HCT116 (cell line): ENCODE measurements at regions not wholly inside any gene's neighbourhood (a gene's known extent, or its start where the extent isn't known, plus 50 kb on each side); places are given as distances from the start of the nearest gene placed in this dataset.

ENCODE experiments used
- ATAC-seq: fragments of 200-7000 bp; cut with Tn5 transposase; 2 replicates; pipeline ENCODE4 v1.9.1; 2020; ENCODE audit warnings: mild to moderate bottlenecking, moderate library complexity
- BruUV-seq: library from RNA; stranded (reverse); fragments of 400-500 nt; replicated peaks from 2 replicates; lab custom pipeline; 2021; lab: Mats Ljungman, UMichigan
- CTCF ChIA-PET: fragments of 300-600 bp; sonication (Branson Sonifier 250); formaldehyde crosslinking; loops from one replicate; lab custom pipeline; 2021; ENCODE audit warnings: antibody characterized with exemption; lab: Charles Lee
- POLR2A ChIA-PET: fragments of 300-600, 350-600 bp; sonication (Branson Sonifier 250); formaldehyde crosslinking; loops from one replicate; lab custom pipeline; 2021; ENCODE audit warnings: antibody characterized with exemption; lab: Charles Lee
- RAD21 ChIA-PET, 2 experiments: fragments of 300-600 bp; sonication (Branson Sonifier 250); formaldehyde crosslinking; loops; one replicate each; lab custom pipeline; 2023; ENCODE audit warnings: low total read pairs in 2 of 2; ENCODE audit not compliant: uncharacterized antibody in 2 of 2, unreplicated experiment in 2 of 2, low non-redundant PET in 1 of 2; lab: Charles Lee
- DNase-seq: peaks from one replicate; pipeline ENCODE4 v3.0.0-alpha.2; 2010; ENCODE audit warnings: low read depth, low spot score
- H2AFZ ChIP-seq: fragments of 200-600 bp; shearing (Covaris generic), sonication (generic); 2 replicates; pipeline ENCODE4 v1.6.1; 2017; ENCODE audit warnings: low read depth, mixed run types, mixed read lengths, antibody characterized with exemption, low read length; ENCODE audit not compliant: poor library complexity, severe bottlenecking
- H3K27ac ChIP-seq: 2 replicates; pipeline ENCODE4 v1.5.1; 2012; ENCODE audit warnings: low read depth, low read length
- H3K27me3 ChIP-seq: fragments of 200-600 bp; sonication (generic); 2 replicates; pipeline ENCODE4 v1.6.1; 2016; ENCODE audit warnings: mixed run types, low read length, mixed read lengths; ENCODE audit not compliant: insufficient read depth
- H3K36me3 ChIP-seq, 2 experiments: fragments of 200-500 bp in 1 of 2; fragments of 200-600 bp in 1 of 2; sonication (Bioruptor generic) in 1 of 2; sonication (generic) in 1 of 2; 2 replicates each; pipeline versions ENCODE4 v1.5.1 to v1.6.1; 2014 to 2016; ENCODE audit warnings: low read length in 2 of 2, inconsistent platforms in 1 of 2, mixed read lengths in 1 of 2, mixed run types in 1 of 2; ENCODE audit not compliant: insufficient read depth in 2 of 2, control insufficient read depth in 1 of 2
- H3K4me1 ChIP-seq, 2 experiments: fragments of 200-600 bp in 1 of 2; sonication (generic) in 1 of 2; 2 replicates each; pipeline versions ENCODE4 v1.5.1 to v1.6.1; 2012 to 2017; ENCODE audit warnings: low read length in 2 of 2, inconsistent platforms in 1 of 2, mild to moderate bottlenecking in 1 of 2, mixed read lengths in 1 of 2, mixed run types in 1 of 2, moderate library complexity in 1 of 2; ENCODE audit not compliant: insufficient read depth in 2 of 2, control insufficient read depth in 1 of 2
- H3K4me2 ChIP-seq: fragments of 200-600 bp; sonication (generic); 2 replicates; pipeline ENCODE4 v1.6.1; 2017; ENCODE audit warnings: mixed run types, low read length, mixed read lengths
- H3K4me3 ChIP-seq, 2 experiments: fragments of 200-600 bp in 1 of 2; sonication (generic) in 1 of 2; replicated peaks in 1 of 2; 2 replicates each; pipeline ENCODE4 v1.5.1; 2011 to 2016; ENCODE audit warnings: low read length in 2 of 2, control low read depth in 1 of 2, low read depth in 1 of 2, mild to moderate bottlenecking in 1 of 2, mixed read lengths in 1 of 2, mixed run types in 1 of 2
- H3K79me2 ChIP-seq: fragments of 200-600 bp; sonication (generic); 2 replicates; pipeline ENCODE4 v1.6.1; 2017; ENCODE audit warnings: mild to moderate bottlenecking, mixed run types, low read length, moderate library complexity, mixed read lengths; ENCODE audit not compliant: insufficient read depth
- H3K9ac ChIP-seq: fragments of 200-600 bp; sonication (generic); 2 replicates; pipeline ENCODE4 v1.6.1; 2016; ENCODE audit warnings: low read length, mixed read lengths
- H3K9me2 ChIP-seq: fragments of 200-600 bp; sonication (generic), shearing (Covaris generic); 2 replicates; pipeline ENCODE4 v1.6.1; 2017; ENCODE audit warnings: mixed run types, mild to moderate bottlenecking, moderate library complexity; ENCODE audit not compliant: insufficient read depth
- H3K9me3 ChIP-seq, 2 experiments: fragments of 200-500 bp in 1 of 2; fragments of 200-600 bp in 1 of 2; sonication (Bioruptor generic) in 1 of 2; sonication (generic) in 1 of 2; 2 replicates each; pipeline ENCODE4 v1.6.1; 2014 to 2017; ENCODE audit warnings: low read length in 2 of 2, mixed read lengths in 2 of 2, inconsistent platforms in 1 of 2, low read depth in 1 of 2, mild to moderate bottlenecking in 1 of 2, mixed run types in 1 of 2, moderate library complexity in 1 of 2; ENCODE audit not compliant: control insufficient read depth in 1 of 2, insufficient read depth in 1 of 2
- H4K20me1 ChIP-seq: fragments of 200-600 bp; sonication (generic), shearing (Covaris generic); 2 replicates; pipeline ENCODE4 v1.6.1; 2017; ENCODE audit warnings: mixed run types, mild to moderate bottlenecking, moderate library complexity; ENCODE audit not compliant: insufficient read depth
- ATF3 ChIP-seq: IDR thresholded peaks from 2 replicates; pipeline ENCODE4 v1.6.1; 2012
- CBX3 ChIP-seq: IDR thresholded peaks from 2 replicates; pipeline ENCODE4 v1.6.1; 2012; ENCODE audit warnings: low read depth
- CTCF ChIP-seq, 3 experiments: fragments of 200-600 bp in 1 of 3; sonication (generic) in 1 of 3; IDR thresholded peaks in 2 of 3; conservative IDR thresholded peaks in 1 of 3; 2 replicates each; pipeline ENCODE4 v1.5.1; 2012 to 2017; ENCODE audit warnings: low read depth in 2 of 3, low read length in 2 of 3, antibody characterized with exemption in 1 of 3, borderline replicate concordance in 1 of 3, control low read depth in 1 of 3, mild to moderate bottlenecking in 1 of 3, mixed read lengths in 1 of 3, mixed run types in 1 of 3, moderate library complexity in 1 of 3; ENCODE audit not compliant: insufficient read depth in 1 of 3
- ELF1 ChIP-seq: IDR thresholded peaks from 2 replicates; pipeline ENCODE4 v1.6.1; 2012; ENCODE audit warnings: low read depth, borderline replicate concordance
- EZH2phosphoT487 ChIP-seq: fragments of 200-600 bp; IDR thresholded peaks from 2 replicates; pipeline ENCODE4 v1.6.1; 2018; ENCODE audit warnings: antibody characterized with exemption, borderline replicate concordance
- FOSL1 ChIP-seq: IDR thresholded peaks from 2 replicates; pipeline ENCODE4 v1.6.1; 2012; ENCODE audit warnings: low read depth
- SP1 ChIP-seq: IDR thresholded peaks from 2 replicates; pipeline ENCODE4 v1.6.1; 2012; ENCODE audit warnings: low read depth
- SRF ChIP-seq: IDR thresholded peaks from 2 replicates; pipeline ENCODE4 v1.6.1; 2012; ENCODE audit warnings: low read depth
- TCF7L2 ChIP-seq: IDR thresholded peaks from 2 replicates; pipeline ENCODE4 v1.7.0; 2011; ENCODE audit warnings: borderline replicate concordance, inconsistent platforms; ENCODE audit not compliant: insufficient read depth, insufficient read length; ENCODE audit errors: extremely low read depth
- YY1 ChIP-seq: IDR thresholded peaks from 2 replicates; pipeline ENCODE4 v1.6.1; 2011; ENCODE audit warnings: low read length, low read depth, moderate library complexity, mild to moderate bottlenecking; ENCODE audit not compliant: insufficient replicate concordance; ENCODE audit errors: extremely low read depth
- ZFX ChIP-seq: fragments of 450-650 bp; IDR thresholded peaks from 2 replicates; pipeline ENCODE4 v1.6.1; 2017
- intact Hi-C: fragments of 100-400 bp; cut with micrococcal nuclease; formaldehyde crosslinking; loops from 2 replicates; pipeline ENCODE4 v1.10.0; 2022
- TF ChIP-seq, protein P1 (sequence below): IDR thresholded peaks from 2 replicates; pipeline ENCODE4 v1.6.1; 2012
- TF ChIP-seq, protein P2 (sequence below): IDR thresholded peaks from 2 replicates; pipeline ENCODE4 v1.6.1; 2012; ENCODE audit warnings: low read depth

- no peak overlapping the region for H3K4me2 ChIP-seq
- no peak overlapping the region for H3K9ac ChIP-seq
- ATAC-seq (no peak), DNase-seq (no peak)
- H3K9me2 ChIP-seq = no peaks in the 10 kb centered on the region
- no peak overlapping the region for H2AFZ ChIP-seq
- H3K9me3 ChIP-seq = no peaks in the 10 kb centered on the region
- RAD21 ChIA-PET = no interaction called here
- no peaks in the 10 kb centered on the region for H3K36me3 ChIP-seq
- no peaks in the 10 kb centered on the region for H4K20me1 ChIP-seq
- H3K4me3 ChIP-seq = no peak overlapping the region
- no peaks in the 10 kb centered on the region for H3K79me2 ChIP-seq
- POLR2A ChIA-PET = no interaction called here
- no TSS peak for BruUV-seq
- TF ChIP-seq CBX3 (no peak), ATF3 (no peak), ELF1 (no peak), YY1 (no peak), EZH2phosphoT487 (no peak), ZFX (no peak), CTCF (IDR thresholded peaks at IDR 0.05 in 2 of 3, conservative IDR thresholded peaks at IDR 0.05 in 1 of 3; ENCODE audit: borderline replicate concordance in 1 of 3, insufficient read depth in 1 of 3, low read depth in 2 of 3, low read length in 2 of 3) (no peak)
- TF ChIP-seq, protein P1, sequence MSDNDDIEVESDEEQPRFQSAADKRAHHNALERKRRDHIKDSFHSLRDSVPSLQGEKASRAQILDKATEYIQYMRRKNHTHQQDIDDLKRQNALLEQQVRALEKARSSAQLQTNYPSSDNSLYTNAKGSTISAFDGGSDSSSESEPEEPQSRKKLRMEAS = no peak
- intact Hi-C loops = no loop called here
- H3K27me3 ChIP-seq = no peaks in the 10 kb centered on the region
- CTCF ChIA-PET = no interaction called here
- H3K27ac ChIP-seq = no peak overlapping the region
- H3K4me1 ChIP-seq = peaks cover 28 to 45% of the 10 kb centered on the region in 2 experiments
These were observed 129.0 kb downstream of the CHSY1 start for GRCh38 chr15:101122806-101123205.

DNA sequence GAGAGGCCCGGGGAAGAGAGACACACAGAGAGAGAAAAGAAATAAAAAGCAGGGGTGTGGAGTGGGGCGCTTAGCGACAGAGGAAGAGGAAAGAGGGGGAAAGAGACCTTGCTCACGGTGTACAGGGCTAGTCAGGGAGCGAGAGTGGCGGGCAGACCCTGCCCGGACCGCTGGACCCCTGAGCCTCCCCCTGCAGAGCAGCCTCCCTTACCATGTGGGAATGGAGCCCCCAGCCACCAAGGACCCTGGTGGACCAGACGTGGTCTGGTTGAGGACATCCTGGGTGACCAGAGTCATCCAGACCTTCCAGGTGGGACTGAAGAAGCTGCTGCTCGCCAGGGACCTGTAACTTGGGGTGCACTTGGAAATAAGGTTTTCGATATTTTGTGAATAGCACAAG is 129.6 kb downstream of the CHSY1 start:
- Histone ChIP-seq H3K4me3 (no peak overlapping the region), H3K9ac (no peak overlapping the region), H2AFZ (no peak overlapping the region), H3K27ac (no peak overlapping the region), H3K4me1 (peaks cover 23 to 40% of the 10 kb centered on the region in 2 experiments), H3K9me2 (no peaks in the 10 kb centered on the region), H3K79me2 (no peaks in the 10 kb centered on the region), H3K27me3 (no peaks in the 10 kb centered on the region), H3K36me3 (no peaks in the 10 kb centered on the region), H3K9me3 (no peaks in the 10 kb centered on the region), H4K20me1 (no peaks in the 10 kb centered on the region), H3K4me2 (no peak overlapping the region)
- DNase-seq (no peak), ATAC-seq (no peak)
- POLR2A ChIA-PET = no interaction called here
- CTCF ChIA-PET = no interaction called here
- intact Hi-C loops = no loop called here
- no TSS peak for BruUV-seq
- RAD21 ChIA-PET = no interaction called here
- TF ChIP-seq, protein P1 = no peak
- TF ChIP-seq SP1 (no peak), SRF (no peak), EZH2phosphoT487 (no peak), FOSL1 (no peak), YY1 (no peak), TCF7L2 (no peak)
- TF ChIP-seq, protein P2, sequence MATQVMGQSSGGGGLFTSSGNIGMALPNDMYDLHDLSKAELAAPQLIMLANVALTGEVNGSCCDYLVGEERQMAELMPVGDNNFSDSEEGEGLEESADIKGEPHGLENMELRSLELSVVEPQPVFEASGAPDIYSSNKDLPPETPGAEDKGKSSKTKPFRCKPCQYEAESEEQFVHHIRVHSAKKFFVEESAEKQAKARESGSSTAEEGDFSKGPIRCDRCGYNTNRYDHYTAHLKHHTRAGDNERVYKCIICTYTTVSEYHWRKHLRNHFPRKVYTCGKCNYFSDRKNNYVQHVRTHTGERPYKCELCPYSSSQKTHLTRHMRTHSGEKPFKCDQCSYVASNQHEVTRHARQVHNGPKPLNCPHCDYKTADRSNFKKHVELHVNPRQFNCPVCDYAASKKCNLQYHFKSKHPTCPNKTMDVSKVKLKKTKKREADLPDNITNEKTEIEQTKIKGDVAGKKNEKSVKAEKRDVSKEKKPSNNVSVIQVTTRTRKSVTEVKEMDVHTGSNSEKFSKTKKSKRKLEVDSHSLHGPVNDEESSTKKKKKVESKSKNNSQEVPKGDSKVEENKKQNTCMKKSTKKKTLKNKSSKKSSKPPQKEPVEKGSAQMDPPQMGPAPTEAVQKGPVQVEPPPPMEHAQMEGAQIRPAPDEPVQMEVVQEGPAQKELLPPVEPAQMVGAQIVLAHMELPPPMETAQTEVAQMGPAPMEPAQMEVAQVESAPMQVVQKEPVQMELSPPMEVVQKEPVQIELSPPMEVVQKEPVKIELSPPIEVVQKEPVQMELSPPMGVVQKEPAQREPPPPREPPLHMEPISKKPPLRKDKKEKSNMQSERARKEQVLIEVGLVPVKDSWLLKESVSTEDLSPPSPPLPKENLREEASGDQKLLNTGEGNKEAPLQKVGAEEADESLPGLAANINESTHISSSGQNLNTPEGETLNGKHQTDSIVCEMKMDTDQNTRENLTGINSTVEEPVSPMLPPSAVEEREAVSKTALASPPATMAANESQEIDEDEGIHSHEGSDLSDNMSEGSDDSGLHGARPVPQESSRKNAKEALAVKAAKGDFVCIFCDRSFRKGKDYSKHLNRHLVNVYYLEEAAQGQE = no peak
